ENCODE measurements at regions not wholly inside any gene's neighbourhood (a gene's known extent, or its start where the extent isn't known, plus 50 kb on each side); places are given as distances from the start of the nearest gene placed in this dataset.

DNA sequence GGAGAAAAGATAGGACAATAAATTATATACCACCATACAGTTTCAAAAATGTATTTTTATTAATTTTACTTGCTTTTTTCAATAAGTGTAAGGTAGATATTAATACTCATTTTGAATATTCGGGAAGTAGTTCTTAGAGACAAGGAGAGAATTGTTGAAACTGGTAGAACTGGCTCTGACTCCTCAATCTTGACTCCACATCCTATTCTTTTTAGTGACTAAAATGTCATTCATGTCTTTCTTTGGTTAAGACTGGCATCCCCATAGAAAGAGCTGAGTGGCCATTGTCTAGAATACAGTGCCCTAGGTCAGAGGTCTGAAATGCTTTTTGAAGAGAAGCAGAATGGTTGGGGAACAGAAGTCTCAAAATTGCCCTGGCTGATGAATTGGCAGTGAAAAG lies 177.6 kb upstream of the LRIG3 start:
- H3K27me3 ChIP-seq (ENCODE audit: control insufficient read depth in 1 of 2, insufficient read depth in 2 of 2, low read length in 2 of 2), result no peaks in the 10 kb centered on the region
- H3K36me3 ChIP-seq (ENCODE audit: insufficient read depth, low read length), result no peaks in the 10 kb centered on the region
- H3K4me1 Mint-ChIP-seq (ENCODE audit: low read depth), result no peaks in the 10 kb centered on the region
- DNase-seq (no peak), ATAC-seq (ENCODE audit: poor library complexity) (no peak)
- intact Hi-C loops (cut with DNase I, micrococcal nuclease), result no loop called here
- TF ChIP-seq CTCF (IDR thresholded peaks at IDR 0.05), result no peak
- no peaks in the 10 kb centered on the region for H3K27me3 Mint-ChIP-seq
- POLR2A ChIA-PET, result no interaction called here
- H3K36me3 Mint-ChIP-seq (ENCODE audit: low read depth), result no peaks in the 10 kb centered on the region
- H3K4me3 ChIP-seq (ENCODE audit: low read length), result no peak overlapping the region
- no peak overlapping the region for H3K27ac ChIP-seq (ENCODE audit: low read depth in 1 of 2, low read length in 2 of 2)
- H3K27ac Mint-ChIP-seq, result no peak overlapping the region
- H3K9me3 ChIP-seq (ENCODE audit: control insufficient read depth in 1 of 2, insufficient read depth in 1 of 2, low read length in 2 of 2), result no peaks in the 10 kb centered on the region
- H3K4me3 Mint-ChIP-seq, result no peak overlapping the region
- no peaks in the 10 kb centered on the region for H3K9me3 Mint-ChIP-seq
- H3K4me1 ChIP-seq (ENCODE audit: insufficient read depth, low read length), result no peaks in the 10 kb centered on the region
- CTCF ChIA-PET, result no interaction called here

DNA sequence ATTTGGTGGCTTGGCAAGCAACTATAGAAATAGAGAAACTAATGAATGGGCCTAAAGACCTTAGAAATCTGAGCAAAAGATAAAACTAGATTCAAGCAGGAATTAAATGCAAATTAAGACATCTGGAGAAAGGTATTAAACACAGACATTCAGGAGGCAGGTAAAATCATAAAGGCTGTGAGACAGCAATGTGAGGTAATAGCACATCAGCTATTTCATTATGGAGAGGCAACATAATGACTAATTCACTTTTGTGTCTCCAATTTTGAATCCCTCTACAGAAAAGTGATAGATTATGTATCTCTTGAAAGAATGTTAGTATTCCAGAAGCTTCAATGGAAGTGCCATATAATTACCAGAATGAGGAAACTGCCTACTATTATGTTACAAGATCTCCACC lies 175.9 kb upstream of the LRIG3 start:
- no peaks in the 10 kb centered on the region for H3K27me3 Mint-ChIP-seq
- no peaks in the 10 kb centered on the region for H3K4me1 ChIP-seq (ENCODE audit: insufficient read depth, low read length)
- no peak overlapping the region for H3K4me3 Mint-ChIP-seq
- POLR2A ChIA-PET, result no interaction called here
- no peaks in the 10 kb centered on the region for H3K27me3 ChIP-seq (ENCODE audit: control insufficient read depth in 1 of 2, insufficient read depth in 2 of 2, low read length in 2 of 2)
- no peaks in the 10 kb centered on the region for H3K36me3 Mint-ChIP-seq (ENCODE audit: low read depth)
- no peak for TF ChIP-seq CTCF (IDR thresholded peaks at IDR 0.05)
- CTCF ChIA-PET, result no interaction called here
- ATAC-seq (ENCODE audit: poor library complexity) (no peak), DNase-seq (no peak)
- H3K4me1 Mint-ChIP-seq (ENCODE audit: low read depth), result no peaks in the 10 kb centered on the region
- no peak overlapping the region for H3K27ac ChIP-seq (ENCODE audit: low read depth in 1 of 2, low read length in 2 of 2)
- intact Hi-C loops (cut with DNase I, micrococcal nuclease), result no loop called here
- no peaks in the 10 kb centered on the region for H3K36me3 ChIP-seq (ENCODE audit: insufficient read depth, low read length)
- H3K9me3 ChIP-seq (ENCODE audit: control insufficient read depth in 1 of 2, insufficient read depth in 1 of 2, low read length in 2 of 2), result no peaks in the 10 kb centered on the region
- H3K27ac Mint-ChIP-seq, result no peak overlapping the region
- H3K4me3 ChIP-seq (ENCODE audit: low read length), result no peak overlapping the region
- no peaks in the 10 kb centered on the region for H3K9me3 Mint-ChIP-seq

DNA sequence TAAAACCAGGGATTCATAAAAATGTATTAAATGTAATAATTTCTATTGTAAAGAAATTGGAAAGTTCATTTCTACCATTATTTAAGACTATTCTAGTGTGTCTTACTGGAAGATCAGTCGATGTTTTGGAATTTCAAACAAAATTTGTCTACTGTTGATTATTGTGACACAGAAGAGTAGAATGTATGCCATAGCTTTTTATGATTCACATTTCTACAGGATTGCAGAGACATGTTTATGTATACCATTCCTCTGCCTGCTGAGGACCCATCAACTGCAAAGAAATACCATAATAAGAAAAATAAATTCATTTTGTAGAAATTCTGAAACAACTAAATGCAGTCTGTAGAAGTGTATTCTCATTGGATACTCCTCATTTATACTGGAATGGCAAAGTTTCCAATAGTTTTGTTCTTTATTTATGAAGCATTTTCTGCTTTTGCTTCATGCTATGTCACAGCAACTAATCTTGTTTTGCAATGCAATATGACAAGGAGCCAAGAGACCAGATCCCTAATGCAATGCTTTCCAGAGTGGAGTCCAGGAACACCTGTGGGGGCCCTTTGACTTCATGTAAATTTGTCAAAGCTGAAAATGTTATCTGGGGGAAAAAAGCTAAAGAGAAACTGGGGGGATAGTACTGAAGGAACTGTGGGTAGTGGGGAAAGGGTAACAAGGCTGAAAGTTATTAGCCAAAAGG lies 172.9 kb upstream of the LRIG3 start:
- Mint-ChIP-seq H3K27me3 (no peaks in the 10 kb centered on the region), H3K4me1 (ENCODE audit: low read depth) (no peaks in the 10 kb centered on the region), H3K27ac (no peak overlapping the region), H3K36me3 (ENCODE audit: low read depth) (no peaks in the 10 kb centered on the region), H3K4me3 (no peak overlapping the region), H3K9me3 (no peaks in the 10 kb centered on the region)
- no peaks in the 10 kb centered on the region for H3K36me3 ChIP-seq (ENCODE audit: insufficient read depth, low read length)
- intact Hi-C loops (cut with DNase I, micrococcal nuclease), result no loop called here
- TF ChIP-seq CTCF (IDR thresholded peaks at IDR 0.05), result no peak
- no peak overlapping the region for H3K27ac ChIP-seq (ENCODE audit: low read depth in 1 of 2, low read length in 2 of 2)
- ATAC-seq (ENCODE audit: poor library complexity) (no peak), DNase-seq (no peak)
- no peaks in the 10 kb centered on the region for H3K27me3 ChIP-seq (ENCODE audit: control insufficient read depth in 1 of 2, insufficient read depth in 2 of 2, low read length in 2 of 2)
- ChIA-PET CTCF (no interaction called here), POLR2A (no interaction called here)
- H3K4me1 ChIP-seq (ENCODE audit: insufficient read depth, low read length), result no peaks in the 10 kb centered on the region
- no peak overlapping the region for H3K4me3 ChIP-seq (ENCODE audit: low read length)
- no peaks in the 10 kb centered on the region for H3K9me3 ChIP-seq (ENCODE audit: control insufficient read depth in 1 of 2, insufficient read depth in 1 of 2, low read length in 2 of 2)
